ENCODE measurements at regions not wholly inside any gene's neighbourhood (a gene's known extent, or its start where the extent isn't known, plus 50 kb on each side); places are given as distances from the start of the nearest gene placed in this dataset.
A peak's percentile ranks its signal among the peaks of the same experiment; 100 is the strongest.

GRCh38 chr14:86057018-86057667 is 527.2 kb downstream of the FLRT2 start:
- peak; percentile 93 for TF ChIP-seq CTCF (IDR thresholded peaks at IDR 0.05; ENCODE audit: unreplicated experiment)
- Mint-ChIP-seq H3K36me3 (ENCODE audit: low read depth, unreplicated experiment) (no peaks in the 10 kb centered on the region), H3K27ac (ENCODE audit: unreplicated experiment) (no peak overlapping the region), H3K4me1 (ENCODE audit: unreplicated experiment) (no peaks in the 10 kb centered on the region), H3K4me3 (ENCODE audit: unreplicated experiment) (no peak overlapping the region), H3K27me3 (ENCODE audit: unreplicated experiment) (peaks cover 1% of the 10 kb centered on the region), H3K9me3 (ENCODE audit: unreplicated experiment) (no peaks in the 10 kb centered on the region)
- peak; percentile 30 for DNase-seq (ENCODE audit: low spot score)

- no peak for TF ChIP-seq CTCF (IDR thresholded peaks at IDR 0.05; ENCODE audit: unreplicated experiment)
- Mint-ChIP-seq H3K4me3 (ENCODE audit: unreplicated experiment) (no peak overlapping the region), H3K4me1 (ENCODE audit: unreplicated experiment) (no peaks in the 10 kb centered on the region), H3K27me3 (ENCODE audit: unreplicated experiment) (no peaks in the 10 kb centered on the region), H3K9me3 (ENCODE audit: unreplicated experiment) (no peaks in the 10 kb centered on the region), H3K27ac (ENCODE audit: unreplicated experiment) (no peak overlapping the region), H3K36me3 (ENCODE audit: low read depth, unreplicated experiment) (no peaks in the 10 kb centered on the region)
- no peak for DNase-seq (ENCODE audit: low spot score)
Observed at GRCh38 chr14:86055512-86056075, 525.6 kb downstream of the FLRT2 start.

GRCh38 chr14:86052868-86053267 is 522.9 kb downstream of the FLRT2 start:
- no peak for TF ChIP-seq CTCF (IDR thresholded peaks at IDR 0.05; ENCODE audit: unreplicated experiment)
- Mint-ChIP-seq H3K27me3 (ENCODE audit: unreplicated experiment) (no peaks in the 10 kb centered on the region), H3K4me3 (ENCODE audit: unreplicated experiment) (no peak overlapping the region), H3K36me3 (ENCODE audit: low read depth, unreplicated experiment) (no peaks in the 10 kb centered on the region), H3K9me3 (ENCODE audit: unreplicated experiment) (no peaks in the 10 kb centered on the region), H3K4me1 (ENCODE audit: unreplicated experiment) (no peaks in the 10 kb centered on the region), H3K27ac (ENCODE audit: unreplicated experiment) (no peak overlapping the region)
- no peak for DNase-seq (ENCODE audit: low spot score)

- no peak overlapping the region for H3K4me3 Mint-ChIP-seq (ENCODE audit: unreplicated experiment)
- H3K9me3 Mint-ChIP-seq (ENCODE audit: unreplicated experiment), result no peaks in the 10 kb centered on the region
- DNase-seq (ENCODE audit: low spot score), result no peak
- no peaks in the 10 kb centered on the region for H3K4me1 Mint-ChIP-seq (ENCODE audit: unreplicated experiment)
- TF ChIP-seq CTCF (IDR thresholded peaks at IDR 0.05; ENCODE audit: unreplicated experiment), result no peak
- no peak overlapping the region for H3K27ac Mint-ChIP-seq (ENCODE audit: unreplicated experiment)
- H3K36me3 Mint-ChIP-seq (ENCODE audit: low read depth, unreplicated experiment), result no peaks in the 10 kb centered on the region
- no peaks in the 10 kb centered on the region for H3K27me3 Mint-ChIP-seq (ENCODE audit: unreplicated experiment)
Observed at GRCh38 chr14:86050757-86051156, 520.8 kb downstream of the FLRT2 start.

GRCh38 chr14:86050072-86050683 is 520.2 kb downstream of the FLRT2 start:
- Mint-ChIP-seq H3K4me1 (ENCODE audit: unreplicated experiment) (no peaks in the 10 kb centered on the region), H3K9me3 (ENCODE audit: unreplicated experiment) (no peaks in the 10 kb centered on the region), H3K4me3 (ENCODE audit: unreplicated experiment) (no peak overlapping the region), H3K27me3 (ENCODE audit: unreplicated experiment) (no peaks in the 10 kb centered on the region), H3K36me3 (ENCODE audit: low read depth, unreplicated experiment) (no peaks in the 10 kb centered on the region), H3K27ac (ENCODE audit: unreplicated experiment) (no peak overlapping the region)
- TF ChIP-seq CTCF (IDR thresholded peaks at IDR 0.05; ENCODE audit: unreplicated experiment), result no peak
- DNase-seq (ENCODE audit: low spot score), result no peak
